Transverse colon (tissue), 4 donors: ENCODE measurements at regions not wholly inside any gene's neighbourhood (a gene's known extent, or its start where the extent isn't known, plus 50 kb on each side); places are given as distances from the start of the nearest gene placed in this dataset.

Experiments used
- CTCF ChIP-seq, 5 experiments: fragments of 200-600 bp in 3 of 5; fragments of 450-650 bp in 2 of 5; sonication (generic) in 3 of 5; IDR thresholded peaks; 1 replicate in 2 of 5; 2 replicates in 3 of 5; pipeline ENCODE4 v1.5.1; 2016 to 2017; ENCODE audit warnings: antibody characterized with exemption in 5 of 5, inconsistent platforms in 3 of 5, mild to moderate bottlenecking in 2 of 5, moderate library complexity in 1 of 5
- EP300 ChIP-seq: sonication (generic); formaldehyde crosslinking; IDR thresholded peaks from one replicate; pipeline ENCODE4 v1.6.1; 2017; ENCODE audit warnings: antibody characterized with exemption, low read depth
- POLR2A ChIP-seq: fragments of 450-650 bp; IDR thresholded peaks from one replicate; pipeline ENCODE4 v1.6.1; 2016; ENCODE audit warnings: antibody characterized with exemption, mild to moderate bottlenecking, moderate library complexity
- POLR2AphosphoS5 ChIP-seq, 3 donors: sonication (generic); formaldehyde crosslinking; IDR thresholded peaks; one replicate each; pipeline ENCODE4 v1.6.1; 2016; ENCODE audit warnings: antibody characterized with exemption in 3 of 3

DNA sequence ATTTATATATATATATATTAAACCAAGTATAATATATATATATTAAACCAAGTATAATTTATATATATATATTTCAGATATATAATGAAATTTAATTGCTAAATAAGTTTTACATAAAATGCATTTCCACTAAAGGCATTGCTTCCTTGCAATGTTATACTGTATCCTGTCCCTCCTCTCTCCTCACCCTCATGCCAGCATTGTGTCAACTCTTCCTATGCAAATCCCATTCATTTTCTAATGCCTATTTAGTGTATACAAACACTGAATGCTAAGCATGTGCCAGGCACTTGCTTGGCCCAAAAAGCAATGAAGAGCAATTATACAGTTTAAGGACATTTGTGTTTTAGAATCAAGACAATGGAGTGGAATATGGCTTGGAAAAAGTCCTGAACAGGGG, 71.7 kb upstream of the PRMT6 start:
- TF ChIP-seq POLR2A (no peak), CTCF (IDR thresholded peaks at IDR 0.05) (no peak), POLR2AphosphoS5 (IDR thresholded peaks at IDR 0.05) (no peak), EP300 (no peak)
